ENCODE measurements at regions not wholly inside any gene's neighbourhood (a gene's known extent, or its start where the extent isn't known, plus 50 kb on each side); places are given as distances from the start of the nearest gene placed in this dataset.

DNA sequence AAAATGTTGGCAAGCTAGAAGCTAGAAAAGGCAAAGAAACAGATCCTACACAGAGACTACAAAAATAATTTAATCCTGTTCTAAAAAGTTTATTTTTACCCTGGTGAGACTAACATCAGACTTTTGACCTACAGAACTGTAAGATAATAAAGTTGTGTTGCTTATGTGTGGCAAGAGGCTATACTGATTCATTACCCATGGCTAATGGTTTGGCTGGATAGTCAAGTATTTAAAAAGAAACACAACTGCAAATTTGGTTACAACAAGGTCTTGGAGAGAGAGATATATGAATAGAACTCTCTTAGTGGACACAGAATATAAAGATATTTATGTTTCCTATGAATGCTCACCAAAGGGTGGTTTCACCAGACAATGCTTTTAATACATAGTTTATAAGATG lies 364.2 kb upstream of the PLSCR5 start:
- FAIRE-seq (no peak), DNase-seq (ENCODE audit: insufficient read length, low spot score) (no peak)
- TF ChIP-seq POU2F2 (IDR thresholded peaks at IDR 0.05; ENCODE audit: low read depth, low read length), result no peak
- TF ChIP-seq SPI1 (IDR thresholded peaks at IDR 0.05; ENCODE audit: low read depth, low read length), result no peak
- TF ChIP-seq POLR2A (IDR thresholded peaks at IDR 0.05; ENCODE audit: low read depth, low read length), result no peak
- no peak for TF ChIP-seq POLR2AphosphoS5 (IDR thresholded peaks at IDR 0.05; ENCODE audit: low read depth, low read length)
- no peak for TF ChIP-seq TAF1 (IDR thresholded peaks at IDR 0.05; ENCODE audit: low read depth, low read length)
- no peak for TF ChIP-seq PAX5 (IDR thresholded peaks at IDR 0.05; ENCODE audit: insufficient read depth, low read length, severe bottlenecking)

DNA sequence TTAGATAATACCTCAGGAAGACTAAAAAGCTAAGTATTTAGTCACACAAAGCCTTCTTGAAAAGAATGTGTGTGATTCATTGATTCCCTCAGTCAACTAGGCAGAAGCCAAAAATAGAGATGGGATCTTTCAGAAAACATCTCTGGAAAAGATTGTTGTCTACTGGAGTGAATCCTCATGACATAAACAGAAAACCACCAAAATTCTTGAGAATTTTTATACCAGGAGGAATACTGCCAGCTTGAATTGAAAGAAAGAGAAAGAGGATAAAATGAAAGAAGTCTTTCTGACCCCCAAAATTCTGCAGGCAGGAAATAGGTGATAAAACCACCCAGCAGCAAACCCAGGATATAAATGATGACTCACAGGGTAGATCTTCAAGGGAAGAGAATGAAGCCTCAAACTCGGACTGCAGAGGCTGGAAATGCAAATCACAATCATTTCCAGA lies 363.1 kb upstream of the PLSCR5 start:
- no peak for FAIRE-seq
- no peak for DNase-seq (ENCODE audit: insufficient read length, low spot score)
- TF ChIP-seq POLR2A (IDR thresholded peaks at IDR 0.05; ENCODE audit: low read depth, low read length), result no peak
- TF ChIP-seq PAX5 (IDR thresholded peaks at IDR 0.05; ENCODE audit: insufficient read depth, low read length, severe bottlenecking), result no peak
- TF ChIP-seq POU2F2 (IDR thresholded peaks at IDR 0.05; ENCODE audit: low read depth, low read length), result no peak
- TF ChIP-seq POLR2AphosphoS5 (IDR thresholded peaks at IDR 0.05; ENCODE audit: low read depth, low read length), result no peak
- TF ChIP-seq SPI1 (IDR thresholded peaks at IDR 0.05; ENCODE audit: low read depth, low read length), result no peak
- TF ChIP-seq TAF1 (IDR thresholded peaks at IDR 0.05; ENCODE audit: low read depth, low read length), result no peak

DNA sequence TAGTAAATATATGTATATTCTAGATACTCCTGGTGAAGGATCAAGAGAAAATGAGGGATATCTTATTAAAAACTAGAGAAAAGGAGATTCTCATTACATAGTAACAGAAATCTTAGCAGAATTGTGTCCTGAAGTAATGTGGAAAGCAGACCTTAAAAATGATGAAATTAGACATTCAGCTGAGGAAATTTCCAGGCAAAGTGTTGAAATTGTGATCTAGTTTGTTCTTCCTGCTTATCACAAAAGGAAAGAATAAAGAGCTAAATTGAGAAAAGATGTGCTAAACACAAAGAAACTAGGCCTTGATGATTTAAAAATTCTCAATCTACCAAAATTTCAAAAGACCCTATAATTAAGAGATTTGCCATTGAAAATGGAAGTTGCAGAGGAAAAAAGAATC lies 362.6 kb upstream of the PLSCR5 start:
- TF ChIP-seq PAX5 (IDR thresholded peaks at IDR 0.05; ENCODE audit: insufficient read depth, low read length, severe bottlenecking) (no peak), TAF1 (IDR thresholded peaks at IDR 0.05; ENCODE audit: low read depth, low read length) (no peak), POLR2AphosphoS5 (IDR thresholded peaks at IDR 0.05; ENCODE audit: low read depth, low read length) (no peak), POLR2A (IDR thresholded peaks at IDR 0.05; ENCODE audit: low read depth, low read length) (no peak), POU2F2 (IDR thresholded peaks at IDR 0.05; ENCODE audit: low read depth, low read length) (no peak)
- FAIRE-seq (no peak), DNase-seq (ENCODE audit: insufficient read length, low spot score) (no peak)

DNA sequence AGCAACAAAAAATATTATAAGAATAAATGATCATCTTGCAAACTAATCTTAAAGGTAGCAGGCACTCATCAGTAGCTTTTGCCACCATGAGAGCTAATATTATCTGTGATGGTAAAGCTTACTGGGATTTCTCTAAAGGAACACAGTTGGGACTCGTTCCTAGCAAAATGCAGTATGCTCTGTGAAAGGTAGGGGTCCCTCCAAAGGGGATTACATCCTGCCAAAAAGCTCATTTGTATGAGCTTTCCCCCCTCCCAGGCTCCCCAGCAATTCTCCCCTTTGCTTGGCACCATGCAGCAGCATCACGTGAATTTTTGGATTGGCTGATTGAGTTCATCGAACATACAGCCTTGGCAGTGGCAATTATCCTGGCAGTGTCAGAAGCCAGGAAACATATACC lies 361.0 kb upstream of the PLSCR5 start:
- DNase-seq (ENCODE audit: insufficient read length, low spot score) (no peak), FAIRE-seq (no peak)
- TF ChIP-seq SPI1 (IDR thresholded peaks at IDR 0.05; ENCODE audit: low read depth, low read length) (no peak), POLR2A (IDR thresholded peaks at IDR 0.05; ENCODE audit: low read depth, low read length) (no peak), PAX5 (IDR thresholded peaks at IDR 0.05; ENCODE audit: insufficient read depth, low read length, severe bottlenecking) (no peak), POLR2AphosphoS5 (IDR thresholded peaks at IDR 0.05; ENCODE audit: low read depth, low read length) (no peak), POU2F2 (IDR thresholded peaks at IDR 0.05; ENCODE audit: low read depth, low read length) (no peak), TAF1 (IDR thresholded peaks at IDR 0.05; ENCODE audit: low read depth, low read length) (no peak)

DNA sequence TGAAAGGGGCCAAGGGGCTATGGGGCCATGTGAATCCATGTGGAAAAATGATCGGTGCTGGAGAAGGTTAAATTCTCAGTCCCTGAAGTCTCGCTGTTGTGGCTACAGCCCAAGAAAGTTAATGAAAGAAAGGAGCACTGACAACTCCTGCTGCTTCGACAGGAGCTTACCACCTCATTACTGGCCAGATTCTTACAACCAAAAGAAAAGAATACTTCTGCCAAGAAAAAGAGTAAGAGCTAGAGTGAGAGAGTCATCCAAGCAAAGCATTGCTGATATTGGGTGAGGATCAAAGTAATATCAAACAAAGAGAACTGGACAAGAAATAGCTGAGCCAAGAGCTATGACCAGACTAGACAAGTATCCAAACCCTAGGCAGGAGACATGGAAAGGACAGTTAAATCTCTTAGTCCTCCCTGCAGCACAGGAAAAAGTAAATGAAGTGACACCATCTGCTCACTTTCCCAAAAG lies 348.4 kb upstream of the PLSCR5 start:
- DNase-seq (ENCODE audit: insufficient read length, low spot score) (no peak), FAIRE-seq (no peak)
- TF ChIP-seq POLR2AphosphoS5 (IDR thresholded peaks at IDR 0.05; ENCODE audit: low read depth, low read length) (no peak), TAF1 (IDR thresholded peaks at IDR 0.05; ENCODE audit: low read depth, low read length) (no peak), POLR2A (IDR thresholded peaks at IDR 0.05; ENCODE audit: low read depth, low read length) (no peak), SPI1 (IDR thresholded peaks at IDR 0.05; ENCODE audit: low read depth, low read length) (no peak), POU2F2 (IDR thresholded peaks at IDR 0.05; ENCODE audit: low read depth, low read length) (no peak), PAX5 (IDR thresholded peaks at IDR 0.05; ENCODE audit: insufficient read depth, low read length, severe bottlenecking) (no peak)

DNA sequence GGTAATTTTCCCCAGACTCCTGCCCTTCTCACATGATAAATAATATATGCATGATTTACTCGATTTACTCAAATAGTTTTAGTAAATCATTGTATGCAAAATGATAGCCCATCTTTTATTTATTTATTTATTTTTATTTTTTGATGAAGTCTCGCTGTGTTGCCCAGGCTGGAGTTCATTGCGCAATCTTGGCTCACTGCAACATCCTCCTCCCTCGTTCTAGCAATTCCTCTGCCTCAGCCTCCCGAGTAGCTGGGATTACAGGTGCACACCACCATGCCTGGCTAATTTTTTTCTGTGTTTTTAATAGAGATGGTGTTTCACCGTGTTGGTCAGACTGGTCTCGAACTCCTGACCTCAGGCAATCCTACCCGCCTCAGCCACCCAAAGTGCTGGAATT lies 343.8 kb upstream of the PLSCR5 start:
- FAIRE-seq, result no peak
- no peak for TF ChIP-seq TAF1 (IDR thresholded peaks at IDR 0.05; ENCODE audit: low read depth, low read length)
- TF ChIP-seq POU2F2 (IDR thresholded peaks at IDR 0.05; ENCODE audit: low read depth, low read length), result no peak
- TF ChIP-seq POLR2A (IDR thresholded peaks at IDR 0.05; ENCODE audit: low read depth, low read length), result no peak
- TF ChIP-seq PAX5 (IDR thresholded peaks at IDR 0.05; ENCODE audit: insufficient read depth, low read length, severe bottlenecking), result no peak
- no peak for TF ChIP-seq POLR2AphosphoS5 (IDR thresholded peaks at IDR 0.05; ENCODE audit: low read depth, low read length)
- no peak for TF ChIP-seq SPI1 (IDR thresholded peaks at IDR 0.05; ENCODE audit: low read depth, low read length)
- no peak for DNase-seq (ENCODE audit: insufficient read length, low spot score)

DNA sequence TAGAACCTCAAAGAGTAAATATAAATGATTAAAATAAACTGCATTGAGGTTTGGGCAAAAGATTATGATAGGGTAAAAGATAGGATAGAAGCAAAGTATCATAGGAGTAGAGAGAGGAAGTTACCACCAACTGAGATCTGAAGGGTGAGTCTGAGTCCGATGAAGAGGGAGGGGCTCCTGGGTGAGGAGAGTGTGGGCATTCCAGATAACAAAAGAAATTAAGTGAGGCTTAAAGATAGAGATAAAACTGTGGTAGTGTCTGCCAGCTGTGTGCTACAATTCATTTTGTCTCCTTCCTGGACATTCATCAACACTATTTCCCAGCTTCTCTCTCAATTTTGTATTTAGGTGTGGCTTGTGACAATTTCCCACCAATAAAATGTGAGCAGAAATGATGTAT lies 343.0 kb upstream of the PLSCR5 start:
- no peak for FAIRE-seq
- TF ChIP-seq POLR2AphosphoS5 (IDR thresholded peaks at IDR 0.05; ENCODE audit: low read depth, low read length), result no peak
- no peak for TF ChIP-seq POU2F2 (IDR thresholded peaks at IDR 0.05; ENCODE audit: low read depth, low read length)
- no peak for TF ChIP-seq PAX5 (IDR thresholded peaks at IDR 0.05; ENCODE audit: insufficient read depth, low read length, severe bottlenecking)
- TF ChIP-seq TAF1 (IDR thresholded peaks at IDR 0.05; ENCODE audit: low read depth, low read length), result no peak
- TF ChIP-seq POLR2A (IDR thresholded peaks at IDR 0.05; ENCODE audit: low read depth, low read length), result no peak
- no peak for TF ChIP-seq SPI1 (IDR thresholded peaks at IDR 0.05; ENCODE audit: low read depth, low read length)
- no peak for DNase-seq (ENCODE audit: insufficient read length, low spot score)

DNA sequence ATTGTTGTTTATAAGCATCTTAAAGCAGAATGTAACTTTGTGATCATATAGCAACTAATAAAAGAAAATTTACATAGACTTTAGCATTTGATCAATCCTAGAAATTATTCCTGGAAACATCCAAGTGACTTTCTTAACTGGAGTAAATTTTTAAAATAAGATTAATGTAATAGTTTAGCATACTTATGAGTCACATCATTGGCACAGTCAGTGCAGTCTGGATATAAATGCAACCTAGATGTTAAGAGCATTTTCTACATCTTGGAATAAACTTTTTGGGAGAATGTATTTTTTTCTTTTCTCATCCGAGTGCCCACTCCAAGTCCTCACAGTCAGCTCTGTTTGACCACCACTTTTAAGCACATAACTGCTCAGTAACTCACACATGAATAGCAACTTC lies 324.6 kb upstream of the PLSCR5 start:
- TF ChIP-seq SPI1 (IDR thresholded peaks at IDR 0.05; ENCODE audit: low read depth, low read length) (no peak), POU2F2 (IDR thresholded peaks at IDR 0.05; ENCODE audit: low read depth, low read length) (no peak), POLR2A (IDR thresholded peaks at IDR 0.05; ENCODE audit: low read depth, low read length) (no peak), TAF1 (IDR thresholded peaks at IDR 0.05; ENCODE audit: low read depth, low read length) (no peak), POLR2AphosphoS5 (IDR thresholded peaks at IDR 0.05; ENCODE audit: low read depth, low read length) (no peak), PAX5 (IDR thresholded peaks at IDR 0.05; ENCODE audit: insufficient read depth, low read length, severe bottlenecking) (no peak)
- DNase-seq (ENCODE audit: insufficient read length, low spot score), result no peak
- no peak for FAIRE-seq

DNA sequence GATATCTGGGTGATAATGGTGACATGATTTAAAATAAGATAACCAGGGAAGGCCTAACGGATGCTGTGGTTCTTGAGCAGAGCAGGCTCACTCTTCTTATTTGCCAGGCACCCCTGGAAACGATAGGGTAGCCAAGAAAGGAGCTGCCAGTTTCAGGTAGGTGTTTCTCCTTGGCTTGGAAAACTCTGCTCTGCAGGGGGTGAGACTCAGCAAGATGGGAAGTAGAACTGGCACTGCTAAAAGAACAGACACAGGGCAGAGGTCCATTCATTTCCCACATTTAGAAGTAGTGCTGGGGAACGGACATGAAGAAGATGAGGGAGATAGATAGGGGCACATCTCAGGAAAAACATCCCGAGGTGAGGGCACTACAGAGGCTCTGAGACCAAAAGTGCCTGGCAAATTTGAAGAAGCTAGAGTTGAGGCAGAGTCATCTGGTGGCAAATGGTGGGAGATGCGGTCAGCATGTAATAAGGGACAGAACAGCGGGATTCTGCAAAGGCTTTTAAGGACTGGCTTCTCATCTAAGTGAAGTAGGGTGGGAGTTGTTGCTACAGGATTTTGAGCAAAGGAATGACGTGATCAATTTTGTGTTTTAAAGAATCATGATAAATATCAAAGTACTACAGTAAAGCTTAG lies 323.4 kb upstream of the PLSCR5 start:
- FAIRE-seq, result no peak
- TF ChIP-seq TAF1 (IDR thresholded peaks at IDR 0.05; ENCODE audit: low read depth, low read length), result no peak
- no peak for TF ChIP-seq POLR2AphosphoS5 (IDR thresholded peaks at IDR 0.05; ENCODE audit: low read depth, low read length)
- TF ChIP-seq PAX5 (IDR thresholded peaks at IDR 0.05; ENCODE audit: insufficient read depth, low read length, severe bottlenecking), result no peak
- TF ChIP-seq POLR2A (IDR thresholded peaks at IDR 0.05; ENCODE audit: low read depth, low read length), result no peak
- no peak for TF ChIP-seq SPI1 (IDR thresholded peaks at IDR 0.05; ENCODE audit: low read depth, low read length)
- no peak for TF ChIP-seq POU2F2 (IDR thresholded peaks at IDR 0.05; ENCODE audit: low read depth, low read length)

More for the DNA sequence above, 323.4 kb upstream of the PLSCR5 start:
- DNase-seq (ENCODE audit: insufficient read length, low spot score), result no peak

All from GM12891 (cell line).